ENCODE measurements at regions not wholly inside any gene's neighbourhood (a gene's known extent, or its start where the extent isn't known, plus 50 kb on each side); places are given as distances from the start of the nearest gene placed in this dataset.

GRCh38 chr2:60603533-60604190, 50.2 kb upstream of the BCL11A start:
- TF ChIP-seq, protein P1, sequence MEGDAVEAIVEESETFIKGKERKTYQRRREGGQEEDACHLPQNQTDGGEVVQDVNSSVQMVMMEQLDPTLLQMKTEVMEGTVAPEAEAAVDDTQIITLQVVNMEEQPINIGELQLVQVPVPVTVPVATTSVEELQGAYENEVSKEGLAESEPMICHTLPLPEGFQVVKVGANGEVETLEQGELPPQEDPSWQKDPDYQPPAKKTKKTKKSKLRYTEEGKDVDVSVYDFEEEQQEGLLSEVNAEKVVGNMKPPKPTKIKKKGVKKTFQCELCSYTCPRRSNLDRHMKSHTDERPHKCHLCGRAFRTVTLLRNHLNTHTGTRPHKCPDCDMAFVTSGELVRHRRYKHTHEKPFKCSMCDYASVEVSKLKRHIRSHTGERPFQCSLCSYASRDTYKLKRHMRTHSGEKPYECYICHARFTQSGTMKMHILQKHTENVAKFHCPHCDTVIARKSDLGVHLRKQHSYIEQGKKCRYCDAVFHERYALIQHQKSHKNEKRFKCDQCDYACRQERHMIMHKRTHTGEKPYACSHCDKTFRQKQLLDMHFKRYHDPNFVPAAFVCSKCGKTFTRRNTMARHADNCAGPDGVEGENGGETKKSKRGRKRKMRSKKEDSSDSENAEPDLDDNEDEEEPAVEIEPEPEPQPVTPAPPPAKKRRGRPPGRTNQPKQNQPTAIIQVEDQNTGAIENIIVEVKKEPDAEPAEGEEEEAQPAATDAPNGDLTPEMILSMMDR (IDR thresholded peaks at IDR 0.05; ENCODE audit: extremely low read depth, missing control alignments) = no peak
- DNase-seq (ENCODE audit: low spot score) = no peak

GRCh38 chr2:60604486-60605064, 51.1 kb upstream of the BCL11A start:
- no peak for DNase-seq (ENCODE audit: low spot score)
- TF ChIP-seq, protein P1 (IDR thresholded peaks at IDR 0.05; ENCODE audit: extremely low read depth, missing control alignments) = no peak

GRCh38 chr2:60605866-60606265, 52.4 kb upstream of the BCL11A start:
- TF ChIP-seq, protein P1 (IDR thresholded peaks at IDR 0.05; ENCODE audit: extremely low read depth, missing control alignments) = no peak
- DNase-seq (ENCODE audit: low spot score) = no peak

GRCh38 chr2:60608679-60609078, 55.2 kb upstream of the BCL11A start:
- DNase-seq (ENCODE audit: low spot score) = no peak
- TF ChIP-seq, protein P1 (IDR thresholded peaks at IDR 0.05; ENCODE audit: extremely low read depth, missing control alignments) = no peak

DNA sequence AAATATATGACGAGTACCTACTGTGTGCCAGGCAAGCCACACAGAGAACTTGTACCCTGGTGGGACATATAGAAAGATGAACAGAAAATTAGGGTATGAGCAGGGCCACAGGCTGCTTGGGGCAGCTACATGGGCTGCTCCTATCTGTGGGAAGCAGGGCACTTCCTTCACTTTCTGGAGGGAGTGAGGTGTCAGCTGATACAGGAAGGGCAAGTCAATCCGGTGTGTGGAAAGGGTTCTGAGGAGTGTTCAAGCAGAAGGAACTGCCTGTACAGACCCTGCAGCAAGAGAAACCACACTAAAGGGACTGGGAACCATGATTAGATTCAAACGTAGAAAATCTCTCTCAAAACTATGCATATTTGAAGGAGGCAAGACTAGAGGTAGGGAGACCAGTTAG, 58.6 kb upstream of the BCL11A start:
- no peak for DNase-seq (ENCODE audit: low spot score)
- TF ChIP-seq, protein P1 (IDR thresholded peaks at IDR 0.05; ENCODE audit: extremely low read depth, missing control alignments) = no peak

DNA sequence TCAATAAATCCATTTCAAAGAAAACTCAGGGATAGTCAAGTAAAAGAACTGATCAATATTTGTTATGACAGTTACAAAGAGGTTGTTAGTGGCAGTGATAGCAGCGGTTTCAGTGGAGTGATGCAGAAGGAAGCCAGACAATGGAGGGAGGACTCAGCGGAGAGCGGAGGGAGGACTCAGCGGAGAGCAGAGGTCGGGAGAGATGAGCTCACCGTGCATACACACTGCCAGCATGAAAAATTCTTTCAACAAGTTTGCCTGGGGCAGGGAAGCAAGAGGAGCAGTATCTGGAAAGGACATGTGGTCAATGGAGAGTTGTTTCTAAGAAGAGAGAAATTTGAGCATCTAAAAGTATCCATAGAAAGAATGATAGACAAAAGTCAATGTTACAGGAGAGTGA, 60.9 kb upstream of the BCL11A start:
- TF ChIP-seq, protein P1 (IDR thresholded peaks at IDR 0.05; ENCODE audit: extremely low read depth, missing control alignments) = no peak

GRCh38 chr2:60621688-60622429, 68.4 kb upstream of the BCL11A start:
- TF ChIP-seq, protein P1 (IDR thresholded peaks at IDR 0.05; ENCODE audit: extremely low read depth, missing control alignments) = no peak
- no peak for DNase-seq (ENCODE audit: low spot score)

More for the DNA sequence above, 60.9 kb upstream of the BCL11A start:
- DNase-seq (ENCODE audit: low spot score) = no peak

All from GM20000 (cell line).